HT-29 (cell line): ENCODE measurements at regions not wholly inside any gene's neighbourhood (a gene's known extent, or its start where the extent isn't known, plus 50 kb on each side); places are given as distances from the start of the nearest gene placed in this dataset.

Experiments
- DNase-seq: peaks from one replicate; pipeline ENCODE4 v3.0.0-alpha.2; 2015; ENCODE audit warnings: low spot score

DNA sequence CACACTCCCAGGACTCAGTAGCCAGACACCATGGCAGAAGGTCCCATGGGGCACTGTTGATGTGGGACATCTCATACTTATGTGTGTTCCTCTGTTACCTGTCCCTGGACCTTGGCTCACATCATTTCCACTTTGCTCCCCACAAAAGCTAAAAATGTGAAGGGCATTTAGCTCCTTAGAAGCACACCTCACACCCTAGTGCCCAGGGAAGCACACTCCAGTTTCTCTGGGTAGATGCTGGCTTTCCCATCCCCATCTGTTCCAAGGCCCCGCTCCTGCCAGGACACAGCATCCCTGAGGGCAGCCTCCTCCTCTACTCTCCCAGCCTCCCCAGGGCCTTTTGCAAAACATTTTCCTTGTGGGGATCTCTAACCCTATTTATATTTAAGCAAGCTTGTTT is 572.4 kb upstream of the MGMT start:
- no peak for DNase-seq

GRCh38 chr10:128895473-128895872 is 571.6 kb upstream of the MGMT start:
- no peak for DNase-seq

- DNase-seq: no peak
Observed at GRCh38 chr10:128896116-128896795, 570.8 kb upstream of the MGMT start.

GRCh38 chr10:128896963-128897362 is 570.1 kb upstream of the MGMT start:
- DNase-seq: no peak

DNA sequence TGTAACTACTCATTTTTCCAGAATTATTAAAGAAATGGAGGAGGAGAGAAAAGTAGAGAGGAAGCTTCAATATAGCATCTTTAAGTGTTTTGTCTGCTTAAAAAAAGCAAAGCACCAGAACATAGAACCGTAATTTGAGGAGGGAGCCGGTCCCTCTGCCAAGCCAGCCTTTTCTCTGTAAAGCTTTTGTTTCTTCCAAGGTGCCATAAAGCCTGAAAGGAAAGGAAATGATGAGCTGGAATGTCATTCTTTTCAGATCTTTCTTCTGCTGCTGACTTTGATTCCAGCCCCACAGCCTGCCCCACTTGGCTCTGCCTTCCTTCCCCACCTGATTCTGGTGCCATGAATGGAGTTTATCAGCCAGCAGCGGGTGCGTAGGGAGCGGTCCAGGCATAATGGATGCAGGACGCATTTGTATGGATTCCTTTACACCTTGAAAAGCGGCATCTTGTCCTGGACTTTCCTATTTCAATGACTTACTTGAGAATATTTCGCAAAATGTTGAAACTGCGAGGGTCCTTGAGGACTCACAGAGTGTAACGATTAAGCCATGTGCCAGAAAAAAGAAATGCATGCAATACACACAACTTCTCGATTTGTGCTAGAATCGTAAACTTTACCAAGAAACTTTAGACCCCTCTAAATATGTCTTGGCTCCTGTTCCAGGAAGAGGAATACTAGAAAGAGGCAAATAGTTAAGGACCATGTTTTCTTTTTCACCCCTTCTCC is 569.5 kb upstream of the MGMT start:
- no peak for DNase-seq

DNA sequence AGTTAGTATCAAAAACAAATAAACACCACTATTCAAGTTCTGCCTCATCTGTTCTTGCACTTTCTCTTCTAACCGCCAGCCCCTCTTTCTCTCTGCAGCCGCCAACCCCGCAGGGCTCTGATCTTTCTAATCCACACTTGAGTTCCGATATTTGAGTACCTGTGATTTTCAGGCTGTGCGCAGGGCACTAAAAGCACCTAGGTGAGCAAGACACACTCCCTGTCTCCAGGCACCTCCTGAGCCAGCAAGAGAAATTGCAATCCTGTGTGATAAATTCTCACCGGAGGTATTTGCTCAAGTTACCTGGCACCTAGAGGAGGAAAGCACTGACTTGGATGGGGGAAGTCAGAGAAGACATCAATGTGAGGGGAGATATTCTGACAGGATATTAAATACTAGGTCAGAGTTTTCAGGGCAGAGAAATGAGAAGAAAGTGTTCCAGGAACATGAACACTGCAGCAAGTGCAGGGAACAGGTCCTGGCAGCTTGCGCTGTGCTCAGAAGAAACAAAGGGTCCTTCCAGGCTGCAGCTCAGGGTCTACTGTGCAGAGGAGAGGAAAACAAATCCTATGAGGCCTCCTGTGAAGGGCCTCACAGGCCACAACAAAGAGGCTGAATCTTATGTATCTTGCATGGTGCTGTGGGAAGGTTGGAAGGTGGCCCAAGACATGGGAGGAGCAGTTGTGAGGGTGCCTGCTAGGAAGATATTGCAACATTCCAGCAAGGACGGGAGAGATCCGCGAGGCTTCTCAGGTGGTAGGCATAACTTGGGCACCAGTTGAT is 568.7 kb upstream of the MGMT start:
- no peak for DNase-seq

GRCh38 chr10:128898916-128899195 is 568.2 kb upstream of the MGMT start:
- DNase-seq: no peak

GRCh38 chr10:128900456-128900855 is 566.6 kb upstream of the MGMT start:
- DNase-seq: no peak

GRCh38 chr10:128901236-128901635 is 565.8 kb upstream of the MGMT start:
- no peak for DNase-seq

DNA sequence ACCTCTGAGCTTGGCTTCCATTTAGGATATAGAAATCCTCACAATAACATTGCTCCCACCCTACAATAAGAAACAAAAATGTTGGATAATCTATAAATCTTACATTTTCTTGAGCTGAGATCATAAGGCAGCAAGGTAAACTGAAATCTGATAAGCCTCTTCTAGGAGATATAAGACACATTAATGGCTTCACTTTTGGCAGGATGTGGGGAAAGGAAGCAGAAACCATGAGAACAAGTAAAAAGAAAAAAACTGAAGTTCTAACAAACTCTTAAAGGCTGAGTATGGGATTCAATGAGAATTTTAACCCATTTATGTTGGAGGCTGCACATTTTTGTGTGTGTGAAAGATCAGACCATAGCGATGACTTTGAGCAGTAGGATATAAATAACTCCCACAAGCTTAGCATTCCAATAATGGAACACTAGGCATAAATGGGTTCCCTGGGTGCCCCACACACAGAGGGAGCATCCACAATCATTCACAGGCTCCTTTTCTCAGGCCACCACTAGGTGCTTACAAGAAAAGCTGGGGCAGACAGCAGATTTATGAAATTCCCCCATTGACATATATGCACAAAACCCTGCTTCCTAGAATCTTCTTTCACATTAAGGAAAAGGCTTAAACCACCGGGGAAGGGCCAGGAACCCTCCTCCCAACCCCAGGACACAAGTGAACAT is 564.9 kb upstream of the MGMT start:
- DNase-seq: no peak

GRCh38 chr10:128907155-128907941 is 559.7 kb upstream of the MGMT start:
- DNase-seq: no peak

- no peak for DNase-seq
Observed at GRCh38 chr10:128908099-128908498, 558.9 kb upstream of the MGMT start.

GRCh38 chr10:128908499-128908898 is 558.5 kb upstream of the MGMT start:
- DNase-seq: no peak

GRCh38 chr10:128912568-128913311 is 554.3 kb upstream of the MGMT start:
- DNase-seq: no peak

GRCh38 chr10:128914681-128915080 is 552.4 kb upstream of the MGMT start:
- no peak for DNase-seq

DNA sequence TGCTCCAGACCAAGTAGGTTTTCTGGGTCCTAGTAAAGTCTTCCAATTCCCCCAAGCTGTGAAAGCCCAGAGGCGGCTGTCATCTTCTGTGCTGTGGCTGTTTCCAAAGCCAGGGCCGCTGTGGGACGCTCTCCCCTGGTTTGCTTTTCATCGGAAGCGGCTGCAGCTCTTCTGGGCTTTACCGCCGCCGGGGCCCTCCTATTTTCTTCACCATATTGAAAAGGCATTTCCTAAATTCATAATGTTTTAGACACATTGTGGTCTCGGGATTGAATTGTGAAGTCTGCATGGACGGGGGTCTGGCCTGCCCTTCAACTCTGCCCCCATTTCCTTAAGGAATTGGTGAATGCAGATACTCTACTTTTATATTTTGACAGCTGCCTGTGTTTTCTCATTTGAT is 551.4 kb upstream of the MGMT start:
- DNase-seq: no peak

GRCh38 chr10:128916383-128916782 is 550.7 kb upstream of the MGMT start:
- DNase-seq: no peak

GRCh38 chr10:128921389-128922022 is 545.5 kb upstream of the MGMT start:
- DNase-seq: no peak

- no peak for DNase-seq
Observed at GRCh38 chr10:128922172-128922571, 544.9 kb upstream of the MGMT start.

- no peak for DNase-seq
Observed at GRCh38 chr10:128922619-128923196, 544.3 kb upstream of the MGMT start.
